ENCODE measurements at regions not wholly inside any gene's neighbourhood (a gene's known extent, or its start where the extent isn't known, plus 50 kb on each side); places are given as distances from the start of the nearest gene placed in this dataset.

DNA sequence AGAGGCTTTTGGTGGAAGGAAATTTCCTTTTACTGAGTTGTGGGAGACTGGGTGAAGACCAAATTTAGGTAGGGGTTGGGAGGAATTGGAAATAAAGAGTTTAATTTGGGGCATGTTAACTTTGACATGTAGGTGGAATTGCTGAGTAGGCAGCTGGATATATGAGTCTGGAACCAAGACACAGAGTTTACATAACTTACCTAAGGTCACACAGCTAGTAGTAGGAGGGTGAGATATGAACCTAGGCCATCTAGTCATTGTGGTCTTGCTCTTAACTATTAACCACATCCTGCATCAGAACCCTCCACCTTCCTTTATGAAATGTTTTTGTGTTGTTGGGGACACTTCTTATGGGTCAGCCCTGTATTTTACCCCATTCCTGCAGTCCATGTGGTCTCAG is 113.1 kb downstream of the ICOS start:
- no peak for DNase-seq (ENCODE audit: low spot score)

DNA sequence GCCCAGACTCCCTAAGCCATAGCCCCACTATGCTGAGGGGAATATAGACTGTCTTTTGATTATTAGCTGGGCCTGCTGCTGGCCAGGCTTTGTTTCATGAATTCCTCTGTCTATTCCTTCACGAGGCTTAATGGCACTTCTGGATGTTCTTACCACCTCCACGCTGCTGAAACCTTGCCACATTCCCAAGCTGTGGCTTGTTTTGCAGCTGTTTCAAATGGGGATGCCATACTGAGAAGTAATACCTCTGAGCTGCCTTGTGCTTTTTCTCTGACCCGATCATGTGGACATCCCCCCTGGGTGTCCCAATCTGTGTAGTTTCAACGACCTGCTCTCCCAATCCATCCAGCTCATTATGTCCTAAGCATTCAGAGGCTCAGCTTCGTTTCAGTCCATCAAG is 114.1 kb downstream of the ICOS start:
- no peak for DNase-seq (ENCODE audit: low spot score)

DNA sequence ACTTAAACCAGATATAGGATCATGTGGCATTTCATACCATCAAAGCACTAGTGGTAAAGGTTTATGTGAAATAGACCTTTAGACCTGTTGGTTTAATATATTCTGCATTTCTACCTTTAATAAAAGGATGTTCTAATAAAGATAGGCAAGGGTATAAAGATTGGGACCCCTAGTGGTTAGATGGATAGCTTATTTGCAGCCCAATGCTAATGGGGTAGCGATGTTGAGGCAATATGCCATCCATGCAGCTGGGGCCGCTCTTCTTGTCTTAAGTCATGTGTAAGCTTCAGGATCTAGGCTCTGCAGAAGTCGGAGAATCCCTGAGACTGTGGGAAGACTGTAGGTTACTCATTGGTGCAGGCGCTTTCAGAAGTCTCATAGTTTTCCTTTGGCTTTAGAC is 114.9 kb downstream of the ICOS start:
- DNase-seq (ENCODE audit: low spot score) = no peak

DNA sequence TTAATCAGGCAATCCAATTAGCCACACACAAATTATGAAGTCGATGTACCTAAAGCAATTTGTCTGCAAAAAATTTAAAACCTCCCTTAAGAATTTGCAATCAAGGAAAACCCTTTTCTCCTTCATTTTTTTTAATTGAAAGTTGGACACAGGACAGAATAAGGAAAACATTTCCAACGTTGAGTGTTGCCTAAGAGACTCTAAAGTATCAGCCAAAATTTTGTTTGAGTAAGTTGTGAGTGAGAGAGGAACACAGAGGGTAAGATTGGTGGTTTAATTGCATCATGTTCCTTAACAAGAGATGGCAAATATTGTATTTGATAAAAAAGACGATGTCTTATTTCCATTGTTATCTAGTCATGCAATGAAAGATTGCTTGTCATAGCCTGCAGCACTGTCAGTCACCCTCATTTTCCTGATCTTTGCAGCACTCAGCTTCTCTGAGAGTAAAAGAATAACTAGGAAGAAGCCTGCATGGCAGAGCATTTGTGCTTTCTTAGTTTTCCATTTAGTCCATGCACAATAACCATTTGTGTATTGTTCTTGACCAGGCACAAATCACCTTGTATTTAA is 115.5 kb downstream of the ICOS start:
- no peak for DNase-seq (ENCODE audit: low spot score)

DNA sequence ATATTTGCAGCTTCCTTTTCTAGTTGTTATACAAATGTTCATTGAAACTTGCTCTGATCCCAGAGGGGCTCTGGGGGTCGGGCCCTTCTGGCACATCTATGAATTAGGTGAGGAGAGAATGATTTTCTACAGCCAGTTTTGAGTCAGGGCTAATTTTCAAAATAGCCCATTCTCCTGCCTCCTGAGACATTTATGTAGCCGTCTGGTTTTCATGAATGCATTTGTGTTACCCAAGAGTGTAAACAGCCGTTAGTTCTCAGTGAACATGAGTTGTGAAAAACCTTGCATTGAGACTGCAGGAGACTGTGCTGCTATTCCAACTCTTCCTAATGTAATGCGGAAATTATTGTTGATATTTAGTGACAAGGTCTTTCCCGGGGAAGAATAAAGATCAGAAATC is 122.5 kb downstream of the ICOS start:
- DNase-seq (ENCODE audit: low spot score) = no peak

DNA sequence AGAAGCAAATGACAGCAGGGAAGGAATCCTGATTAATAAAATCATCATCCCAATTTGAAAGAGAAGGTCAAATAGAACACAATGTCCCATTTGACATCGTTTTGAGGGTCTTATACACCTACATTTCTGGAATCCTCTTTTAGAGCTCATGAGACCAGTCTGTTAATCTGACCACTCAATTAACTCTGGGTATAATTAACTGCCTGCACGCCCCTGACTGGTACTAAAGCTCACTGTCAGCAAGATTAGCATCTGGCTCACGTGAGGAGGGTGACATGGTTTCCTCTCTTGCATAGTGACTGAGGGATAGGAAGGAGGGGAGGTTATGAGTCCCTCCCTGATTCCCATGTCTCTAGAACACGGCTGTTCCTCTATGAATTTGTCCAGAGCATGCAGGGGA is 124.3 kb downstream of the ICOS start:
- no peak for DNase-seq (ENCODE audit: low spot score)

DNA sequence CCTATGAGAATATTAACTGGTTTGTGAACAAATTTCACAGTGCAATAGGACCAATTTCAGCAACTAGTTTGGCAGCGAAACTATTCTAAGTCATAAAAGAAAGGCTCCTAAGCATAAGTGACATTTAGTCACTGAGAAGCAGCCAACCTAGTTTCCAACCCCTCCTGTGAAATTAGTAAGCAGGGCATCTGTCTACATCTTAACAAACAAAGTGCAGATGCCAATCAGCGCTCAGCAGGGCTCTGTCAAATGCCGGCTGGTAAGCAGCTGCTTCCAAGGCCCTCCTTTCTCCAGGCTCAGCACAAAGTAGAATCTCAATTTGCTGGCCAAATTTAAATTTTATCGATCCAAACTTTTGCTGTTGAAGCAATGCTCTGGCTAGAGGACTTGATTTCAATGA is 124.7 kb downstream of the ICOS start:
- DNase-seq (ENCODE audit: low spot score) = no peak

DNA sequence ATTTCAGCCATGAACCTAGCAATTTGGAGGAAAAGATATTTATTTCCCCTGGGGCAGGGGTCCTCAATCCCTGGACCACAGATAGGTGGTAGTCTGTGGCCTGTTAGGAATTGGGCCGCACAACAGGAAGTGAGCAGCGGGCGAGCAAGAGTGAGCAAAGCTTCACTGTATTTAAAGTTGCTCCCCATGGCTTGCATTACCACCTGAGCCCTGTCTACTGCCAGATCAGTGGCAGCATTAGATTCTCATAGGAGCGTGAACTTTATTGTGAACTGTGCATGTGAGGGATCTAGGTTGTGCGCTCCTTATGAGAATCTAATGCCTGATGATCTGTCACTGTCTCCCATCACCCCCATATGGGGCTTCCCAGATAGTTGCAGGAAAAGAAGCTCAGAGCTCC is 127.6 kb downstream of the ICOS start:
- no peak for DNase-seq (ENCODE audit: low spot score)

DNA sequence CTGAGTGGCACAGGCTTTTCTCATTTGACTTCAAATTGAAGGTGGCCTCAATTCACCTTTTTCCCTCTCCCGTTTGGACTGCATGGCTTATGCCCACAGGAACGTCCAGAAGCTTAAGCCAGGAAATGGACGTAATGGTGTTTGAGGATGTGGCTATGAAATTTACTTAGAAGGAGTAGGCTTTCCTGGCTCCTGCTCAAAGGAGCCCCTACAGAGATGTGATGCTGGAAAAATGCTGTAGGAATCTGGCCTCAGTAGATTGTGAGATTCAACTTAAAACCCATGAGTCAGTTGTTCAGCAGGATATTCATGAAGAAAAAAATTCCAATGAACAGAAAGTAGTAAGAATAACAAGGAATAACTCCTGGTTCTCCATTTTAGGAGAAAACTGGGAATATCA is 129.0 kb downstream of the ICOS start:
- DNase-seq (ENCODE audit: low spot score) = no peak

DNA sequence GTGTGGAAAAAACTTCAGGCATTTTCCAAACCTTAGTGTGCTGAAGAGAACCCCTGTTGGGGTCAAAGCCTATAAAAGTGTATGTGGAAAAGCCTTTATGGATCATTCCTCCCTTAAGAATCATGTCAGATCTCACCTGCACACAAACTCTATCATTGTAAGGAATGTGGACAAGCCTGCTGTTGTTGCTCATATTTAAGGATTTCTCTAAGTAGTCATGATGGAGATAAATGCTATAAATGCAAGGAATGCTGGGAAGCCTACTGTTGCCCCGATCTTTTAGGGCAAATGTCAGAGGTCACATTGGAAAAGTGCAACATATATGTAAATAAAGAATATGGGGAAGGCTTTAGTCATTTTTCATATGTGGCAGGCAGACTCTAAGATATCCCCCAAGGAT is 129.5 kb downstream of the ICOS start:
- no peak for DNase-seq (ENCODE audit: low spot score)

DNA sequence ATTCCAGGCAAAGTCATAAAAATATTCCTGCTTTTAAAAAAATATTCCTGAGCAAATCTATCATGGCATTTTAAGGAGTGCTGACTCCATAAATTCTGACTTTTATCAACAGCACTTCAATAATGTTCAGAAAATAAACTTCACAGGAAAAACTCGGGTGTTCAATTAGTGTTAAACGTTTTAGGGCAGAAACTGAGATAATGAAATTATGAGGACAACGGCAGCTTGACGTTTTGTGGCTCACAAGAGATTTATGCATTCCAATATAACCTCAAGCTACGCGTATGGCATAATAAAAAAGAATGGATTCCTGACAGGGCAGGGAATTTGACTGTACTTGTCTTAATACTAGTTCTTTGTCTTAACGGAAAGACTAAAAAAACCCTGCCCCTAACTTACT is 133.2 kb downstream of the ICOS start:
- DNase-seq (ENCODE audit: low spot score) = no peak

DNA sequence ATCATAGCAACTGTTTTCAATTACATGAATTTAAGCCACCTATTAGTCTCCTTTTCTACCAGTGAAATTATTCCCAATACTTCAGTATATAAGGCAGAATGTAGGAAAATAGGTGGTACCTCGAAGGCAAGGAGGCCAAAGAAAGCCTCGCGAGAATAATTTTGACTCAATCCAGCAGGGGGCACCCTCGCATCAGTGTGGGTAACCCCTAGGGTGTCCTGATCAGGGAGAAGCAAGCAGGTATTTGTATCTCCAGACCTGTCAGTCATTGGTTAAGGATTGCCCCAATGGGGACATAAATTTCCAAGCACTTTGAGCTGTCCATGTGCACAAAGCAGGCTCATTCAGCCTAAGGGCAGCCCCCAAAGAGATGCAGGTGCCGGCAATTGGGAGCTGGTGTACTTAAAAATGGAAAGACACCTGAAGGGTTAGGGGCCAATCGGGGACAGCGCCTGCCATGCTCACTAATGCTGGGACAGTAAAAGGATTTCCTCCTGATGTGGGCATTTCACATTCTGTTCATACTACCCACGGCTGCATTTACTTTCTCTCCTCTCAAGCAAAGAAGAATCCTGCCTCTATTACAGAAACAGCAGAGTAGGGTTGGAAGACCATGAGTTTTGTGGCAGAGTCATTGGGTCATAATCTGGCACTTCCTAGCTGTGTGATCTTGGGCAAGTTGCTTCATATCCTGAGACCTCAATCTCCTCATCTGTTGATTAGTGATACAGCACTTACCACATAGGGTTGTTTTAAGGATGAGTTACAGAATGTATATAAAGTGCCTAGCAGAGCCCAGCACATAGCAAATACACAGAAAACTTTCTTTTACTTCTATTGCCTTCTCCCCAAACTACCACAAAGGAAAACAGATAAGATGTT is 136.1 kb downstream of the ICOS start:
- peak; percentile 6 for DNase-seq (ENCODE audit: low spot score)

DNA sequence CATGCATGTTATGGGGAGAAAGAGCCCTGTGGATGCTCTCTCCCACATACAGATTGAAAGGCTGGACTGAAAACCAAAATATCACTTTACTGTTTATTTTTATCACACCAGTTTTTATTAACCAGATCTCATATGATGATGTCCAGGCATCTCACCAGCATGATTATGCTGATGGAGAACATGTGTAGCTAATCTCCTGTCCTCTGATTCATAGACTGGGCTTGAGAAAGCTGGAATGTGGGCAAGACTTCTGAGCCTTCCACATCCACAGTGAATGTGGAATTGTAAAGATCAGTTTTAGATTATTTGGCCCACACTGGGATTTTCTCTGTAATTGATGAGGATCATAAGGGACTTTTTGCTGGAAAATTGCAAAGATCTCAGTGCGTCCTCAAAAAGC is 137.9 kb downstream of the ICOS start:
- no peak for DNase-seq (ENCODE audit: low spot score)

DNA sequence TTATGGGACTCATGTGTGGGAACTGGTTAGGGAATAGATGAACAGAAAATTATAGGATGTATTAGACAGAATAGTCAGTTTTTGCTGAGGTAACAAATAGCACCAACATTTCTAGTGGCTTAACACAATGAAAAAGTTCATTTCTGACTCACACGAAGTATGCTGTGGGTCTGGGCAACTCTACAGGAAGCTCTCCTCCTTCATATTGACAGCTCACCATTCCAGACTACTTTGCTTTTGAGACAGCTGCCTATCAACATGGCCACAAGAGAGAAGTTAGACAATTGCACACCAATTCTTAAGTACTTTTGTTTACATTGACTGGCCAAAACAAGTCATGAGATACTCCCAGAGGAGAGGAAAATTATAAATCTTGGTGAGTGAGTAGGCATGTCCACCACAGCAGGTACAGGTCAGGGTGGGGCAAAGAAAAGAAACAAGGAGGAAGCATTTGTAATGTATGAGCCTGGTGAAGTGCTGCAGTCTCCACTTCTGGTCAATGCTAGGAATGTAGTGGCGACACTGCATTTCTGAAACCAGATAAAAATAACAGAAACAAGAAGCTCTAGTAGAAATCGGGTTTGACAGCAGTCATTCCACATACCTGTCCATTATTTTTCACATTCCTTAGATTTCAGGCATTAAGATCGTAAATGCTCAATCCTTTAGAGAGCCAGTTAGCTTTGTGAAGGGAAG is 141.6 kb downstream of the ICOS start:
- DNase-seq (ENCODE audit: low spot score) = no peak

DNA sequence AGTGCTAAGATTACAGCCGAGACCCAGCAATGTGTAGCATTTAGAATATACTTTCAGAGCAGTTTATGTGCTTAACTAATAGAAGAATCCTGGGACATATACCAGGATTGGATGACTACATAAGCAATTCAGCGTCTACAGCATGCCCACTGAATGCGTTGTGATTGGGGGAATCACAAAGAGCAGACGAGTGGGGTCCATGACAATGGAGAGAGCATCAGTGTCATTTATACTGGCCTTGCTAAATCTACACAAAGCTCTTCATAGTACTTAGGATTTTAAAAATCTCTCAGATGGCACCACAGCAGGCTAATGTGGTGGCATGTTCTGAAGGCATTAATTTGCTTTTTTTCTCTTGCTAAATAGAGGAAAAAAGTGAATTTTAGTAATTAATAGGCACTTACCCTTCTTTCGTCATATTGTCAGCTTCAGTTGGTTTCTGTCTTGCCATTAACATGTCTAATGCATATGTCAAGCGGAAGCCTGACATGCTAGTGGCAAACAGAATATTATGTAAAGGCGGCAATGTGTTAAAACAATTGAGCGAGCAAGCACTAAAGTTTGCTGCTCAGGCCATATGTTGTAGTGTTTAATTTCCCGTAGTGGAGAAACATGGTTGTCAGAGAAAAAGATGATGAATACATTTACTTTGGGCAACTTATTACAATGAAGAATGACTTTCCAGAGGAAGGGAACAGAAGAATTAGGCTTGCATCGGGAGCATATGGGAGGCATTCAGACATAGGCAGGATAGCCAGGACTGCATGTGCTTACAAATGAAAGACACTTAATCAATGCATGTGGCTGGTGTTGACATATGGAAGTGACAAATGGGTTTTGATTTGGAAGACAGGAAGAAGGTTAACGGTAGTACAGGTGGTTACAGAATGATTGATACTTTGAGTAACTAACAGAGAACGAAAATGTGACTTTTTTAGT is 145.2 kb downstream of the ICOS start:
- no peak for DNase-seq (ENCODE audit: low spot score)

DNA sequence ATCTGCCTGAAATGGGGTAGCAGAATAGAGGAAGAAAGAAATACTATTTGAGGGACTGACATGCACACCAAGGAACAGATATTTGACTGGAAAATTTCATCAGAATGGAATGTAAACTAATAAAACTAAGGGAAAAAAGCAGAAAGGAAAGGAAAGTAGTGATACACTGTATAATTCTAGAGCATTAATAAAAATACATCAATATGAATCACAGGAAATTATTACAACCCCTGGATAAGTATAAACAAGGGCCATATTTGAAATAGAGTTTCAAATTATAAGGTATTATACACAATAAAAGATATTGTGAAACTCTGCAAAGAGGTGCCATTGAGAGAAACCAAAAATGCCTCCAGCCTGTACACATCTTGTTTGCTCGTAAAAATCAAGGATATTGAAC is 149.6 kb downstream of the ICOS start:
- DNase-seq (ENCODE audit: low spot score) = no peak

DNA sequence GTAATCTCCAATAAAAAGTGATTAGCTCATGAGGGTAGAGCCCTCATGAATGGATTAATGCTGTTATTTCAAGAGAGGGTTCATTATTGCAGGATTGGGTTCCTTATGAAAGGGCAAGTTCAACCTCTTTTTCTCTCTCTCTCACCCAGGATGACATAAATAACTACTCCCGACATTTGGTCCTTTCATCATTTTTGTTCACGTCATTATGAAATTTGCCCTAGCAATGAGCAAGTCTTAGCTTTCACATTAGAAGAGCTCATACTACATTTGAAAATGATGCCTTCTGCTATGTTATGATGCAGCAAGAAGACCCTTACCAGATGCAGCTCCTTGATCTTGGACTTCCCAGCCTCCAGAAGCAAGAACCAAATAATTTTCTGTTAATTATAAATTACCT is 152.5 kb downstream of the ICOS start:
- no peak for DNase-seq (ENCODE audit: low spot score)

DNA sequence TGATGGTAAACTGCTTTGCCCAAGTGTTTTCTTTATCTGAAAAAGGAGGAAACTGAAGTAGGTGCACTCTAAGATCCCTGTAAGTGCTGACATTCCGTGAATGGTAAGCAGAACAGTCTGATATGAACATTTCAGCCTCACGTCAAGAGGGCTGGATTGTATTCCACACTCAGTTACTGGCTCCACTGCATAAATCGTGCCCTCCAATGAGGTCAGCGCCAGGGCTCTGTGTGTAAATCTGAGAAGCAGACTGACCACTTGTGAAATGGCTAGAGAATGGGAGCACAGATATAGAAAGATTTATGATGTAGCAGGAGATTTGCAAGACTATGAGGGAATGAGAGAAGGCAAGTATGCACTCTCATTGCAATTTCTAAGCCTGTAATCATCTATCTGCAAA is 153.0 kb downstream of the ICOS start:
- DNase-seq (ENCODE audit: low spot score) = no peak

DNA sequence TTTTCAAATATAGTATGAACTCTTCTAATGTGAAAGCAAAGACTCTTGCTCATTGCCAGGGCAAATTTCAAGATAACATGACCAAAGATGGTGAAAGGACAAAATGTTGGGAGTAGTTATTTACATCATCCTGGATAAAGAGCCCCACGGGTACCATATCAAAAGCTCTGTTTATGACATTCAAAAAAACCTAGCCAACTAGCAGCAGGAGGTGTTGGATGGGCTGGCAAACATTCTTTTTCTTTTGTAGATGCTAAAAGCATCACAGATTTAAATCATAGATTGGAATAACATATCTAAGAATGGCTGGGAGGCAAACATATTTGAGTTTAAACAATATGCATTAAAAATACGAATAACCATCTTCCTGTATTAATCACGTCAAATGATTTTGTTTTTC is 153.5 kb downstream of the ICOS start:
- no peak for DNase-seq (ENCODE audit: low spot score)

DNA sequence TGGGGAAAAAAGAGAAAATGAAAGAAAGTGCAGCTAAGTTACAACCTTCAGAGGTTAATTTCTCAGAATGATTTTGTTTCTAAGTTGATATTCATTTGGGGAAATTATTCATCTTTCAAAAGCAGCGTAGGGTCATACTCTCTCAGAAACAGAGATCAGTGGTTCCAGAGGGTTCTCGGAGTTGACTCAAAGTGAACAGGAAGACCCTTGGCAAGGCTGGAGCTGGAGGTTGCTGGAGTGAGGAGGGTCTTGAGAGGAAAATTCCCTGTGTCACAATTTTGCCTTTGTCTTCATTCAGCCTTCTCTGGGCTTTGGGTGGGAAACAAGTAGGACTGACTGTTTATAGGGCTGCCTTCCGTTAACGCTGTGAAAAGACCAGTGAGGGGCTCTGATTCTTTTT is 168.2 kb downstream of the ICOS start:
- DNase-seq (ENCODE audit: low spot score) = no peak

DNA sequence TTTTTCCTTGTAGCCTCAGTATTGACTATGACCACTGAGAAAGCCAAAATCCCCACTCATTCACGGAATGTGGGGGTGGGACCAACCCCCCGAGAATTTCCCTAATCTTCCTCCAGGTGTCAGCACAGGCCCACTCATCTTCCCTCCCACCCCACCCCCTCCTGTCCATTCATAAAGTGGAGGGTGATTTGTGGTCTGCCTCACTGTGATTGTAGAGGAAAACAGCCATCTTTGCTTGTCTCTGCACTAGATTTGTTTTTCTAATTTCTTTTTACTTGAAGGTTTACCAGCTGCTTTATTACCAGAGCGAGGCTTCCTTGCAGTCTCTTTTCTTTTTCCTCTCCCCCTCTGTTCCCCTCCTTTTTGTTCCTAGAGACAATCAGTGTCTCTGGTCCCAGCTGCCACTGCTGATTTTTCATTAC is 171.8 kb downstream of the ICOS start:
- peak; percentile 54 for DNase-seq (ENCODE audit: low spot score)

DNA sequence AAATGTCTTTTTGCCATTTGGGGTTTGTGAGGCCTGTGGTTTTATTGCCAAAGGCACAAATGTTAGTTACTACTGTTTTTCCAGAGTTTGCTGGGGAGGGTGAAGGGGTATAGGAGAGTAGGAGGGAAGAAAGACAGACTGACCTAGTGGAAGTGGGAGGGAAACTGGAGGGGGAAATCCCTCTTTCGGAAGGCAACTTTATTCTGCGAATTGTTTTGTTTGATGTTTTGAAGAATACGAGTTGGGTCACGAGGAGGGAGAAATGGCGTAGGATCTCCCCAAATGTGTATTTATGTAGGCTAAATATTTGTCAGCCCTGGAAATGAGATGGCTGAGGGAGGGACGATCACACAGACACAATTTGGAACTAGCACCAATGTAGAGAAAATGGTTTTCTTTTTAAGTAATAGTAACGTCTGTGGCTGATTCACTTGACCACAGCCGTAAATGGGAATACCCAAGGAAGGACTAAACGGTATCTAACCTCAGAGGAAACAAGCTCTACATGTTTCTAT is 172.3 kb downstream of the ICOS start:
- peak; percentile 15 for DNase-seq (ENCODE audit: low spot score)
